Central memory CD8-positive, alpha-beta T cell (primary cell): ENCODE measurements at regions not wholly inside any gene's neighbourhood (a gene's known extent, or its start where the extent isn't known, plus 50 kb on each side); places are given as distances from the start of the nearest gene placed in this dataset.

Experiments
- ATAC-seq: fragments of 150-1000 bp; cut with Tn5 transposase; replicated peaks from 2 replicates; pipeline ENCODE4 v1.10.0; 2022; ENCODE audit warnings: mild to moderate bottlenecking, moderate FRiP score, moderate number of reproducible peaks; ENCODE audit not compliant: poor library complexity, severe bottlenecking; ENCODE audit errors: extremely low read depth
- DNase-seq, 2 donors: peaks; one replicate each; pipeline ENCODE4 v3.0.0; 2021; ENCODE audit warnings: low spot score in 2 of 2
- H3K27ac Mint-ChIP-seq: one replicate; pipeline ENCODE4 v1.8.0; 2022; ENCODE audit warnings: low read depth, mild to moderate bottlenecking, moderate library complexity, mixed read lengths
- H3K27me3 Mint-ChIP-seq: one replicate; pipeline ENCODE4 v1.8.0; 2022; ENCODE audit warnings: mixed read lengths
- H3K36me3 Mint-ChIP-seq: one replicate; pipeline ENCODE4 v1.8.0; 2022; ENCODE audit warnings: mild to moderate bottlenecking, moderate library complexity, mixed read lengths; ENCODE audit not compliant: insufficient read depth
- H3K4me1 Mint-ChIP-seq: one replicate; pipeline ENCODE4 v1.8.0; 2022; ENCODE audit warnings: mixed read lengths
- H3K4me3 Mint-ChIP-seq: one replicate; pipeline ENCODE4 v1.8.0; 2022; ENCODE audit warnings: mild to moderate bottlenecking, moderate library complexity, mixed read lengths
- H3K9me3 Mint-ChIP-seq: one replicate; pipeline ENCODE4 v1.8.0; 2022; ENCODE audit warnings: mixed read lengths

GRCh38 chr2:104755026-104755878 lies 98.7 kb upstream of the POU3F3 start:
- no peaks in the 10 kb centered on the region for H3K4me1 Mint-ChIP-seq
- no peaks in the 10 kb centered on the region for H3K9me3 Mint-ChIP-seq
- no peaks in the 10 kb centered on the region for H3K36me3 Mint-ChIP-seq

GRCh38 chr2:104756118-104756517 lies 97.8 kb upstream of the POU3F3 start:
- Mint-ChIP-seq H3K4me3 (no peak overlapping the region), H3K4me1 (no peaks in the 10 kb centered on the region), H3K27ac (no peak overlapping the region), H3K9me3 (peaks cover 7% of the 10 kb centered on the region), H3K36me3 (no peaks in the 10 kb centered on the region), H3K27me3 (peaks cover 7% of the 10 kb centered on the region)
- no peak for DNase-seq
- ATAC-seq: no peak

More at GRCh38 chr2:104755026-104755878, 98.7 kb upstream of the POU3F3 start:
- ATAC-seq (no peak), DNase-seq (no peak)
- no peak overlapping the region for H3K4me3 Mint-ChIP-seq
- H3K27ac Mint-ChIP-seq: no peak overlapping the region
- no peaks in the 10 kb centered on the region for H3K27me3 Mint-ChIP-seq

- Mint-ChIP-seq H3K4me3 (no peak overlapping the region), H3K36me3 (no peaks in the 10 kb centered on the region), H3K4me1 (no peaks in the 10 kb centered on the region), H3K9me3 (peaks cover 8% of the 10 kb centered on the region), H3K27me3 (peaks cover 10% of the 10 kb centered on the region), H3K27ac (no peak overlapping the region)
- DNase-seq: no peak
- no peak for ATAC-seq
Observed at GRCh38 chr2:104757056-104757455, 96.9 kb upstream of the POU3F3 start.

GRCh38 chr2:104758199-104758620 lies 95.7 kb upstream of the POU3F3 start:
- H3K36me3 Mint-ChIP-seq: no peaks in the 10 kb centered on the region
- ATAC-seq (no peak), DNase-seq (no peak)
- H3K4me1 Mint-ChIP-seq: no peaks in the 10 kb centered on the region
- no peak overlapping the region for H3K27ac Mint-ChIP-seq
- H3K4me3 Mint-ChIP-seq: no peak overlapping the region
- H3K27me3 Mint-ChIP-seq: peaks cover 10% of the 10 kb centered on the region
- peaks cover 8% of the 10 kb centered on the region for H3K9me3 Mint-ChIP-seq

- H3K4me1 Mint-ChIP-seq: no peaks in the 10 kb centered on the region
- H3K36me3 Mint-ChIP-seq: no peaks in the 10 kb centered on the region
- peaks cover 8% of the 10 kb centered on the region for H3K9me3 Mint-ChIP-seq
- ATAC-seq: no peak
- no peak overlapping the region for H3K4me3 Mint-ChIP-seq
- peaks cover 10% of the 10 kb centered on the region for H3K27me3 Mint-ChIP-seq
- no peak for DNase-seq
- no peak overlapping the region for H3K27ac Mint-ChIP-seq
Observed at GRCh38 chr2:104762031-104762430, 91.9 kb upstream of the POU3F3 start.

- ATAC-seq (no peak), DNase-seq (no peak)
- H3K27me3 Mint-ChIP-seq: no peaks in the 10 kb centered on the region
- no peaks in the 10 kb centered on the region for H3K4me1 Mint-ChIP-seq
- no peak overlapping the region for H3K4me3 Mint-ChIP-seq
- peaks cover 8% of the 10 kb centered on the region for H3K9me3 Mint-ChIP-seq
- no peaks in the 10 kb centered on the region for H3K36me3 Mint-ChIP-seq
- no peak overlapping the region for H3K27ac Mint-ChIP-seq
Observed at GRCh38 chr2:104766683-104767082, 87.2 kb upstream of the POU3F3 start.

- H3K4me1 Mint-ChIP-seq: no peaks in the 10 kb centered on the region
- H3K27me3 Mint-ChIP-seq: no peaks in the 10 kb centered on the region
- DNase-seq: no peak
- H3K4me3 Mint-ChIP-seq: no peak overlapping the region
- peaks cover 9% of the 10 kb centered on the region for H3K9me3 Mint-ChIP-seq
- ATAC-seq: no peak
- no peak overlapping the region for H3K27ac Mint-ChIP-seq
- H3K36me3 Mint-ChIP-seq: no peaks in the 10 kb centered on the region
Observed at GRCh38 chr2:104768694-104769093, 85.2 kb upstream of the POU3F3 start.

GRCh38 chr2:104769096-104769495 lies 84.8 kb upstream of the POU3F3 start:
- Mint-ChIP-seq H3K27me3 (no peaks in the 10 kb centered on the region), H3K36me3 (no peaks in the 10 kb centered on the region), H3K4me3 (no peak overlapping the region), H3K9me3 (peaks cover 9% of the 10 kb centered on the region), H3K4me1 (no peaks in the 10 kb centered on the region), H3K27ac (no peak overlapping the region)
- DNase-seq: no peak
- ATAC-seq: no peak

- Mint-ChIP-seq H3K9me3 (peaks cover 14% of the 10 kb centered on the region), H3K4me3 (no peak overlapping the region), H3K4me1 (no peaks in the 10 kb centered on the region), H3K27me3 (peaks cover 8% of the 10 kb centered on the region), H3K27ac (no peak overlapping the region), H3K36me3 (no peaks in the 10 kb centered on the region)
- DNase-seq (no peak), ATAC-seq (no peak)
Observed at GRCh38 chr2:104772996-104773395, 80.9 kb upstream of the POU3F3 start.

- no peak for ATAC-seq
Observed at GRCh38 chr2:104774631-104775030, 79.3 kb upstream of the POU3F3 start.

GRCh38 chr2:104777721-104778120 lies 76.2 kb upstream of the POU3F3 start:
- no peaks in the 10 kb centered on the region for H3K36me3 Mint-ChIP-seq
- no peak overlapping the region for H3K4me3 Mint-ChIP-seq
- no peak overlapping the region for H3K27ac Mint-ChIP-seq
- ATAC-seq (no peak), DNase-seq (no peak)
- peaks cover 8% of the 10 kb centered on the region for H3K27me3 Mint-ChIP-seq
- no peaks in the 10 kb centered on the region for H3K4me1 Mint-ChIP-seq
- peaks cover 5% of the 10 kb centered on the region for H3K9me3 Mint-ChIP-seq

More at GRCh38 chr2:104774631-104775030, 79.3 kb upstream of the POU3F3 start:
- no peak overlapping the region for H3K4me3 Mint-ChIP-seq
- H3K36me3 Mint-ChIP-seq: no peaks in the 10 kb centered on the region
- peaks cover 14% of the 10 kb centered on the region for H3K9me3 Mint-ChIP-seq
- H3K27ac Mint-ChIP-seq: no peak overlapping the region
- H3K4me1 Mint-ChIP-seq: no peaks in the 10 kb centered on the region
- H3K27me3 Mint-ChIP-seq: peaks cover 8% of the 10 kb centered on the region
- DNase-seq: no peak

- Mint-ChIP-seq H3K27ac (no peak overlapping the region), H3K4me1 (no peaks in the 10 kb centered on the region), H3K36me3 (peaks cover 2% of the 10 kb centered on the region), H3K27me3 (no peaks in the 10 kb centered on the region), H3K9me3 (no peaks in the 10 kb centered on the region), H3K4me3 (no peak overlapping the region)
- DNase-seq (no peak), ATAC-seq (no peak)
Observed at GRCh38 chr2:104781151-104781550, 72.8 kb upstream of the POU3F3 start.

- Mint-ChIP-seq H3K27me3 (no peaks in the 10 kb centered on the region), H3K4me1 (no peaks in the 10 kb centered on the region), H3K27ac (no peak overlapping the region), H3K36me3 (peaks cover 2% of the 10 kb centered on the region), H3K4me3 (no peak overlapping the region), H3K9me3 (no peaks in the 10 kb centered on the region)
- no peak for ATAC-seq
- no peak for DNase-seq
Observed at GRCh38 chr2:104784264-104784663, 69.7 kb upstream of the POU3F3 start.
